ENCODE measurements at regions not wholly inside any gene's neighbourhood (a gene's known extent, or its start where the extent isn't known, plus 50 kb on each side); places are given as distances from the start of the nearest gene placed in this dataset.

DNA sequence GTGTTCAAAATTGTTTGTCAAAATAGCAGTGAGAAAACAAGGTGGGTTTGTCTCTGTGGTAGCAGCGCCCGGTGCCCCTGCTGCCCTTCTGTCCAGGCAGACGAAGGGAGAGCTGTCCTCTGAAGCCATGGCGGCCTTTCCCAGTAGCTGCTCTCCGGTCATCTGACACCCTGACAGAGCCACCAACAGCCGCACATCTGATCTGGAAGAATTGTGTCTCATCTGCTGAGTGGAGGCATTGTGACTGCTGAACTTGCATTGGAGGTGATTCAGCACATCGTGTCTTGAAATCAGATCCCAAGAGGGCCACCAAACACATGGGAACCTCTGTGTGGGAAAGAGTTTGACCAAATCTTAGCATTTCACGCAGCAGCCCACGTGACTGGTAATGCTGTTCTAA lies 337.6 kb upstream of the IRX1 start:
- no peak for DNase-seq (ENCODE audit: low read depth, low spot score)
- no peak overlapping the region for H3K4me3 ChIP-seq (ENCODE audit: low read depth, low read length)
- POLR2A ChIA-PET = no interaction called here
- TF ChIP-seq, protein P1, sequence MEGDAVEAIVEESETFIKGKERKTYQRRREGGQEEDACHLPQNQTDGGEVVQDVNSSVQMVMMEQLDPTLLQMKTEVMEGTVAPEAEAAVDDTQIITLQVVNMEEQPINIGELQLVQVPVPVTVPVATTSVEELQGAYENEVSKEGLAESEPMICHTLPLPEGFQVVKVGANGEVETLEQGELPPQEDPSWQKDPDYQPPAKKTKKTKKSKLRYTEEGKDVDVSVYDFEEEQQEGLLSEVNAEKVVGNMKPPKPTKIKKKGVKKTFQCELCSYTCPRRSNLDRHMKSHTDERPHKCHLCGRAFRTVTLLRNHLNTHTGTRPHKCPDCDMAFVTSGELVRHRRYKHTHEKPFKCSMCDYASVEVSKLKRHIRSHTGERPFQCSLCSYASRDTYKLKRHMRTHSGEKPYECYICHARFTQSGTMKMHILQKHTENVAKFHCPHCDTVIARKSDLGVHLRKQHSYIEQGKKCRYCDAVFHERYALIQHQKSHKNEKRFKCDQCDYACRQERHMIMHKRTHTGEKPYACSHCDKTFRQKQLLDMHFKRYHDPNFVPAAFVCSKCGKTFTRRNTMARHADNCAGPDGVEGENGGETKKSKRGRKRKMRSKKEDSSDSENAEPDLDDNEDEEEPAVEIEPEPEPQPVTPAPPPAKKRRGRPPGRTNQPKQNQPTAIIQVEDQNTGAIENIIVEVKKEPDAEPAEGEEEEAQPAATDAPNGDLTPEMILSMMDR (IDR thresholded peaks at IDR 0.05; ENCODE audit: insufficient read depth, low read length, missing control alignments) = no peak
- CTCF ChIA-PET = no interaction called here

DNA sequence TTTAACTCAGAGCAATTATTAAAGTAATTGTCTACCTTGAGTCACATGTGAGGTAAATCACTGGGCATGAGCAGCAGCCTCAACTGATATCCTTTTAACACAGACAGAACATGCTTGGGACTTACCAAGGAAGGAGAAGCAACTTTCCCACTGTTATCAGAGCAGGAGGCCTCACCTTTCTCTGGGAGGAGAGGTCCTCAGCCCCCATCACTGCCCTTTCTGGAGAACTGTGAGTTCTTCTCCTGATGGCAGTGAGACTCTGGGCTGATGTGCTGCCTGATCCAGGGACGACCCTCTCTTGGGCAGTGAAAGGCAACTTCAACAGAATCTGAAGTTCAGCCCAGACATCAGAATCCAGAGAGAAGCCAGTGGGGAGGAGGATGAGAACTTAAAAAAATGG lies 343.4 kb upstream of the IRX1 start:
- ChIA-PET POLR2A (no interaction called here), CTCF (no interaction called here)
- TF ChIP-seq, protein P1 (IDR thresholded peaks at IDR 0.05; ENCODE audit: insufficient read depth, low read length, missing control alignments) = no peak
- DNase-seq (ENCODE audit: low read depth, low spot score) = no peak
- H3K4me3 ChIP-seq (ENCODE audit: low read depth, low read length) = no peak overlapping the region

DNA sequence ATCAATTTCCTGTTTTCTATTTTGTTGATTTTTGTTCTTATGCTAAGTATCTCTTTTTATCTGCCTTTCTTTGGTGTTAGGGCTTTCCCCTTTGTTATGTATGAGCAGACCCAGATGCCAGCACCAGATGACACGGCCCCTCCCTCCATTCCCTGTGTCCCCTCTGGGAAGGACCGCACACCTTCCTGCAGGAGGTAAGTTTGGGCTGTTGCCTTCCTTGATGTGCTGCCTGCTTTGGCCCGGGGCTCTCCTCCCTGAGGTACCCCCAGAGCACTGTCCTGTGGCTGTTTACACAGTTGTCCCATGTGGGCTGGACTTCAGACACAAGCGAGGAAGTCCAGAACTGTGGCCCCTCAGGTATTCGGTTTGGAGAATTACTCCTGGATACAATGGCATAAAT lies 343.8 kb upstream of the IRX1 start:
- CTCF ChIA-PET = no interaction called here
- DNase-seq (ENCODE audit: low read depth, low spot score) = no peak
- POLR2A ChIA-PET = no interaction called here
- TF ChIP-seq, protein P1 (IDR thresholded peaks at IDR 0.05; ENCODE audit: insufficient read depth, low read length, missing control alignments) = no peak
- no peak overlapping the region for H3K4me3 ChIP-seq (ENCODE audit: low read depth, low read length)

DNA sequence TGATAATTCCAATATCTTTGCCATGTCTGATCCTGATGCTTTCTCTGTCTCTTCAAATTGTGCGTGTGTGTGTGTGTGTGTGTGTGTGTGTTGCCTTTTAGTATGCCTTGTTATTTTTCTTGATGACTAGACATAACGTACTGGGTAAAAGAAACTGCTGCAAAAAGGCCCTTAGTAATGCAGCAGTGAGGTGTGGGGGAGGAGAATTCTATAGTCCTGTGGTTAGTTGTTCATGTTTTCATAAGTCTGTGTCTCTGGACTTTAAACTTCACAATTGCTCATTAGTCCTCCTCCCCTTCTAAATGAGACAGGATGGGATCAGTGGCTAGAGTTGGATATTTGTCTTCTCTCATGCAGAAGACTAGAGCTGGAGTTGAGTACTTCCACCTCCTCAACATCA lies 346.2 kb upstream of the IRX1 start:
- POLR2A ChIA-PET = no interaction called here
- no peak overlapping the region for H3K4me3 ChIP-seq (ENCODE audit: low read depth, low read length)
- CTCF ChIA-PET = no interaction called here
- TF ChIP-seq, protein P1 (IDR thresholded peaks at IDR 0.05; ENCODE audit: insufficient read depth, low read length, missing control alignments) = no peak
- DNase-seq (ENCODE audit: low read depth, low spot score) = no peak

DNA sequence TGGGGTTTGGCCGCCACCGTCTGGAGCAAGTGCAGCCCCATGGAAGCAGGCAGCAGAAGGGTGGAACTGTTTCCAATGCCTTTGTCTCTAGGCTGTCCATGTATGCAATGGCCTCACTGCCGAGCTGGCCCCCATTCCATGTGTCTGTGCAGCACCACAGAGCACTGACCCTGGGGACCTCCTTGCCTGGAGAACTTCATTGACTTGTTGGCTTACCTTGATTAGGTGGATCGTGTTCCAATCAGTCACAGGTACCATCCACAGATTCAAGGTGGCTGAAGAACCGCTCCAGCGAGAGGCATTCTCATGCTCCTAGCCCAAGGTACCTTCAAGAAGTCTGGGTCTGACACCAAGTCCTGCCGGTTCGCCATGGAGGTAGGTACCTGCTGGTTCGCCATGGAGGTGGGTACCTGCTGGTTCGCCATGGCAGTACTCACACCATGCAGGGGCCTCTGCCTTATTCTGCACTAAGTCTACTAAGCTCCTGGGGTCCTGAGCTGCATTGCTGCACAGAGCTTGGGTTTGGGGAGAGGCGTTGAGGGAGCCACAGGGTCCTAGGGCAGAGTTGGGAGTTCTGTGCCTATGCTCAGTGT lies 358.3 kb upstream of the IRX1 start:
- CTCF ChIA-PET = no interaction called here
- TF ChIP-seq, protein P1 (IDR thresholded peaks at IDR 0.05; ENCODE audit: insufficient read depth, low read length, missing control alignments) = no peak
- no peak for DNase-seq (ENCODE audit: low read depth, low spot score)
- no peak overlapping the region for H3K4me3 ChIP-seq (ENCODE audit: low read depth, low read length)
- POLR2A ChIA-PET = no interaction called here

DNA sequence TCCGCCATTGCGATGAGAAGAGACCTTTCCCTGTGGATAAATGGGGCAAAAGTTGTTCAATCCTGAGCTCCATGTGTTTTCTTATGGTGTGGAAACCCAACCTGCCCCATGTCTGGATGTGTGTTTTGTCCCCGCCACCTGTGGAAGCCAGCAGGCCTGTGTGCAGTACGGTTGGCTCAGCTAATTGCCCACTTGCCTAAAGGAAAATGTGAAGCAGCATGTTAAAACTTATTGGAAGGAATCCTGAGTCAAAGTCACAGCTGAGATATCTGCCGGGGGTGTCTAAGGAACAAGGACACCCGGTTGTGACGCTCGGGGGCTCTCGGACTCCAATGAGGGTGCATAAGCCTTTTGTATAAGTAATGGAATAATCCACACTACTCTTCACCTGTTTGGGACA lies 361.1 kb upstream of the IRX1 start:
- POLR2A ChIA-PET = no interaction called here
- H3K4me3 ChIP-seq (ENCODE audit: low read depth, low read length) = no peak overlapping the region
- no peak for DNase-seq (ENCODE audit: low read depth, low spot score)
- TF ChIP-seq, protein P1 (IDR thresholded peaks at IDR 0.05; ENCODE audit: insufficient read depth, low read length, missing control alignments) = no peak
- CTCF ChIA-PET = no interaction called here
